Left ventricle myocardium inferior (tissue), 1 donor: ENCODE measurements at regions not wholly inside any gene's neighbourhood (a gene's known extent, or its start where the extent isn't known, plus 50 kb on each side); places are given as distances from the start of the nearest gene placed in this dataset.

Source experiments
- DNase-seq: peaks from one replicate; pipeline ENCODE4 v3.0.0-alpha.2; 2020
- H3K27ac ChIP-seq: fragments of 200-600 bp; replicated peaks from 2 replicates; pipeline ENCODE4 v1.8.0; 2021
- H3K27me3 ChIP-seq: fragments of 200-600 bp; 2 replicates; pipeline ENCODE4 v1.8.0; 2021; ENCODE audit warnings: low read depth
- H3K36me3 ChIP-seq: fragments of 200-600 bp; 2 replicates; pipeline ENCODE4 v1.8.0; 2021
- H3K4me1 ChIP-seq: fragments of 200-600 bp; 2 replicates; pipeline ENCODE4 v1.8.0; 2021
- H3K4me3 ChIP-seq: fragments of 200-600 bp; 2 replicates; pipeline ENCODE4 v1.8.0; 2021; ENCODE audit warnings: mild to moderate bottlenecking, moderate library complexity
- H3K9me3 ChIP-seq: fragments of 200-600 bp; replicated peaks from 2 replicates; pipeline ENCODE4 v1.8.0; 2021
- CTCF ChIP-seq: fragments of 200-600 bp; IDR thresholded peaks from 2 replicates; pipeline ENCODE4 v1.8.0; 2021; ENCODE audit warnings: antibody characterized with exemption, mild to moderate bottlenecking, borderline replicate concordance
- intact Hi-C: fragments of 100-400 bp; cut with micrococcal nuclease; formaldehyde crosslinking; loops from one replicate; pipeline ENCODE4 v1.11.0; 2022
- donor health status: DM: no; HTN: yes; CAD: no; lungs with severe emphysema.

GRCh38 chr1:204763773-204764427 lies 78.4 kb upstream of the LRRN2 start:
- intact Hi-C loops: loop anchor here (5.0 kb wide), 1 partner anchor 197 kb away; no protein-coding TSS in a partner anchor
- Histone ChIP-seq H3K4me1 (peaks cover 11% of the 10 kb centered on the region), H3K27ac (no peak overlapping the region), H3K4me3 (no peak overlapping the region), H3K9me3 (peaks cover 19% of the 10 kb centered on the region), H3K27me3 (peaks cover 87% of the 10 kb centered on the region), H3K36me3 (no peaks in the 10 kb centered on the region)
- peak; percentile 83 for TF ChIP-seq CTCF
- DNase-seq: peak; percentile 59

GRCh38 chr1:204769997-204770396 lies 84.5 kb upstream of the LRRN2 start:
- TF ChIP-seq CTCF: no peak
- intact Hi-C loops: no loop called here
- no peaks in the 10 kb centered on the region for H3K4me1 ChIP-seq
- H3K9me3 ChIP-seq: no peaks in the 10 kb centered on the region
- no peak overlapping the region for H3K4me3 ChIP-seq
- H3K27ac ChIP-seq: no peak overlapping the region
- no peak for DNase-seq
- H3K36me3 ChIP-seq: no peaks in the 10 kb centered on the region
- peaks cover 98% of the 10 kb centered on the region for H3K27me3 ChIP-seq

- intact Hi-C loops: no loop called here
- Histone ChIP-seq H3K9me3 (no peaks in the 10 kb centered on the region), H3K36me3 (no peaks in the 10 kb centered on the region), H3K27me3 (peaks cover 98% of the 10 kb centered on the region), H3K27ac (no peak overlapping the region), H3K4me3 (no peak overlapping the region), H3K4me1 (no peaks in the 10 kb centered on the region)
- no peak for TF ChIP-seq CTCF
- no peak for DNase-seq
Observed at GRCh38 chr1:204771358-204771757, 85.8 kb upstream of the LRRN2 start.

- intact Hi-C loops: no loop called here
- Histone ChIP-seq H3K36me3 (no peaks in the 10 kb centered on the region), H3K4me1 (no peaks in the 10 kb centered on the region), H3K4me3 (no peak overlapping the region), H3K27ac (no peak overlapping the region), H3K27me3 (peaks cover 98% of the 10 kb centered on the region), H3K9me3 (no peaks in the 10 kb centered on the region)
- no peak for DNase-seq
- no peak for TF ChIP-seq CTCF
Observed at GRCh38 chr1:204773246-204773645, 87.7 kb upstream of the LRRN2 start.

- intact Hi-C loops: no loop called here
- no peak for DNase-seq
- Histone ChIP-seq H3K4me1 (no peaks in the 10 kb centered on the region), H3K4me3 (no peak overlapping the region), H3K27me3 (peaks cover 99% of the 10 kb centered on the region), H3K9me3 (no peaks in the 10 kb centered on the region), H3K36me3 (no peaks in the 10 kb centered on the region), H3K27ac (no peak overlapping the region)
- TF ChIP-seq CTCF: no peak
Observed at GRCh38 chr1:204775546-204775945, 90.0 kb upstream of the LRRN2 start.
